IMR-90 (cell line): ENCODE measurements at regions not wholly inside any gene's neighbourhood (a gene's known extent, or its start where the extent isn't known, plus 50 kb on each side); places are given as distances from the start of the nearest gene placed in this dataset.

ENCODE experiments used
- ATAC-seq: fragments of 200-7000 bp; cut with Tn5 transposase; 2 replicates; pipeline ENCODE4 v1.9.1; 2020; ENCODE audit warnings: low read depth, mild to moderate bottlenecking, moderate library complexity
- BruUV-seq: library from RNA; stranded (reverse); fragments of 400-500 nt; replicated peaks from 2 replicates; lab custom pipeline; 2021; lab: Mats Ljungman, UMichigan
- CTCF ChIA-PET: fragments of 300-600 bp; formaldehyde crosslinking; extraction: SDS; loops from one replicate; lab custom pipeline; 2021; ENCODE audit warnings: antibody characterized with exemption; lab: Yijun Ruan, JAX
- POLR2A ChIA-PET: fragments of 300-600 bp; sonication (Branson Sonifier 250); formaldehyde crosslinking; loops from one replicate; lab custom pipeline; 2022; ENCODE audit warnings: antibody characterized with exemption; ENCODE audit not compliant: unreplicated experiment; lab: Charles Lee
- DNase-seq: peaks from one replicate; pipeline ENCODE4 v3.0.0; 2013
- H2AFZ ChIP-seq: replicated peaks from 2 replicates; pipeline ENCODE3; 2013; ENCODE audit warnings: low read length, mild to moderate bottlenecking; ENCODE audit not compliant: poor library complexity
- H2AK5ac ChIP-seq: 2 replicates; pipeline ENCODE4 v1.6.1; 2013; ENCODE audit warnings: low read depth, low read length, inconsistent platforms
- H2AK9ac ChIP-seq: replicated peaks from 2 replicates; pipeline ENCODE3; 2013; ENCODE audit warnings: mild to moderate bottlenecking, low read depth, low read length, moderate library complexity; ENCODE audit not compliant: poor library complexity
- H2BK120ac ChIP-seq: 2 replicates; pipeline ENCODE4 v1.6.1; 2013; ENCODE audit warnings: low read depth, low read length, inconsistent platforms
- H2BK15ac ChIP-seq: 3 replicates; pipeline ENCODE4 v1.6.1; 2013; ENCODE audit warnings: low read depth, low read length, inconsistent platforms
- H2BK20ac ChIP-seq: 2 replicates; pipeline ENCODE4 v1.6.1; 2013; ENCODE audit warnings: low read depth, mild to moderate bottlenecking, inconsistent platforms, low read length, moderate library complexity
- H2BK5ac ChIP-seq: 2 replicates; pipeline ENCODE4 v1.6.1; 2013; ENCODE audit warnings: mild to moderate bottlenecking, low read depth, low read length, inconsistent platforms; ENCODE audit not compliant: poor library complexity, severe bottlenecking
- H3K14ac ChIP-seq: replicated peaks from 2 replicates; pipeline ENCODE4 v1.6.1; 2013; ENCODE audit warnings: low read depth, low read length, inconsistent platforms
- H3K18ac ChIP-seq: 2 replicates; pipeline ENCODE4 v1.6.1; 2013; ENCODE audit warnings: low read depth, low read length, control low read depth
- H3K23ac ChIP-seq: 2 replicates; pipeline ENCODE4 v1.6.1; 2013; ENCODE audit warnings: low read depth, low read length, inconsistent platforms
- H3K27ac ChIP-seq: 2 replicates; pipeline ENCODE4 v1.5.1; 2013; ENCODE audit warnings: mild to moderate bottlenecking, control low read depth, low read length; ENCODE audit not compliant: insufficient read depth
- H3K27me3 ChIP-seq: 2 replicates; pipeline ENCODE4 v1.6.1; 2013; ENCODE audit warnings: low read length; ENCODE audit not compliant: control insufficient read depth, insufficient read depth
- H3K36me3 ChIP-seq: 2 replicates; pipeline ENCODE4 v1.6.1; 2013; ENCODE audit warnings: low read length, mixed read lengths; ENCODE audit not compliant: control insufficient read depth, insufficient read depth
- H3K4ac ChIP-seq: 2 replicates; pipeline ENCODE4 v1.6.1; 2013; ENCODE audit warnings: low read depth, low read length, inconsistent platforms
- H3K4me1 ChIP-seq: 2 replicates; pipeline ENCODE4 v1.6.1; 2013; ENCODE audit warnings: low read length, mixed read lengths; ENCODE audit not compliant: control insufficient read depth, insufficient read depth
- H3K4me2 ChIP-seq: 2 replicates; pipeline ENCODE4 v1.6.1; 2013; ENCODE audit warnings: low read depth, mild to moderate bottlenecking, control low read depth, low read length, moderate library complexity
- H3K4me3 ChIP-seq: 2 replicates; pipeline ENCODE4 v1.5.1; 2013; ENCODE audit warnings: low read depth, mild to moderate bottlenecking, control low read depth, low read length, moderate library complexity; ENCODE audit not compliant: insufficient read depth
- H3K56ac ChIP-seq: 2 replicates; pipeline ENCODE4 v1.6.1; 2013; ENCODE audit warnings: low read length, inconsistent platforms; ENCODE audit not compliant: insufficient read depth; ENCODE audit errors: extremely low read depth
- H3K79me1 ChIP-seq, 2 experiments: 2 replicates each; pipeline ENCODE4 v1.6.1; 2013; ENCODE audit warnings: low read length in 2 of 2, inconsistent platforms in 1 of 2, low read depth in 1 of 2
- H3K9ac ChIP-seq: 2 replicates; pipeline ENCODE4 v1.6.1; 2013; ENCODE audit warnings: low read depth, low read length, control low read depth
- H3K9me1 ChIP-seq: 2 replicates; pipeline ENCODE4 v1.6.1; 2013; ENCODE audit warnings: low read length, inconsistent platforms; ENCODE audit not compliant: insufficient read depth
- H3K9me3 ChIP-seq: 2 replicates; pipeline ENCODE4 v1.6.1; 2013; ENCODE audit warnings: low read length; ENCODE audit not compliant: control insufficient read depth, insufficient read depth
- H4K20me1 ChIP-seq: 2 replicates; pipeline ENCODE4 v1.6.1; 2013; ENCODE audit warnings: low read length, inconsistent platforms; ENCODE audit not compliant: insufficient read depth
- H4K5ac ChIP-seq: 2 replicates; pipeline ENCODE4 v1.6.1; 2013; ENCODE audit warnings: mild to moderate bottlenecking, low read depth, low read length, control low read depth
- H4K8ac ChIP-seq, 2 experiments: 2 replicates each; pipeline ENCODE4 v1.6.1; 2013; ENCODE audit warnings: low read depth in 2 of 2, low read length in 2 of 2, control low read depth in 1 of 2, inconsistent platforms in 1 of 2
- H4K91ac ChIP-seq: 2 replicates; pipeline ENCODE4 v1.6.1; 2013; ENCODE audit warnings: low read depth, low read length, inconsistent platforms; ENCODE audit not compliant: insufficient read depth
- BHLHE40 ChIP-seq: fragments of 150-350 bp; IDR thresholded peaks from 2 replicates; pipeline ENCODE4 v1.6.1; 2016; ENCODE audit warnings: mild to moderate bottlenecking, low read depth, low read length
- CHD1 ChIP-seq: IDR thresholded peaks from 2 replicates; pipeline ENCODE4 v1.6.1; 2012; ENCODE audit warnings: low read depth, low read length, improper control_type of control experiment
- CTCF ChIP-seq: conservative IDR thresholded peaks from 2 replicates; pipeline ENCODE4 v1.5.1; 2012; ENCODE audit warnings: mild to moderate bottlenecking, low read depth, low read length, improper control_type of control experiment
- MAFK ChIP-seq: IDR thresholded peaks from 2 replicates; pipeline ENCODE4 v1.6.1; 2012; ENCODE audit warnings: low read depth, low read length, improper control_type of control experiment
- MAZ ChIP-seq: IDR thresholded peaks from 2 replicates; pipeline ENCODE4 v1.6.1; 2012; ENCODE audit warnings: low read depth, mild to moderate bottlenecking, low read length, improper control_type of control experiment, moderate library complexity, borderline replicate concordance
- MXI1 ChIP-seq: IDR thresholded peaks from 2 replicates; pipeline ENCODE4 v1.6.1; 2012; ENCODE audit warnings: low read depth, mild to moderate bottlenecking, low read length, moderate library complexity, borderline replicate concordance
- NFE2L2 ChIP-seq: fragments of 150-350 bp; IDR thresholded peaks from 2 replicates; pipeline ENCODE4 v1.6.1; 2016; ENCODE audit warnings: low read depth, mild to moderate bottlenecking, low read length
- POLR2A ChIP-seq: IDR thresholded peaks from 2 replicates; pipeline ENCODE4 v1.6.1; 2012; ENCODE audit warnings: mild to moderate bottlenecking, low read depth, low read length
- RCOR1 ChIP-seq: IDR thresholded peaks from 2 replicates; pipeline ENCODE4 v1.6.1; 2012; ENCODE audit warnings: mild to moderate bottlenecking, low read length, improper control_type of control experiment; ENCODE audit not compliant: insufficient replicate concordance
- RFX5 ChIP-seq: IDR thresholded peaks from 2 replicates; pipeline ENCODE4 v1.8.0; 2012; ENCODE audit warnings: low read depth, mild to moderate bottlenecking, low read length, moderate library complexity
- SMC3 ChIP-seq: fragments of 150-350 bp; IDR thresholded peaks from 2 replicates; pipeline ENCODE4 v1.6.1; 2016; ENCODE audit warnings: low read depth, mild to moderate bottlenecking, antibody characterized with exemption, low read length, moderate library complexity
- dilution Hi-C: fragments of 300-500 bp; cut with HindIII; formaldehyde crosslinking; loops from one replicate; pipeline ENCODE4 v1.14.3; 2018; ENCODE audit warnings: low sequenced_read_pairs; ENCODE audit not compliant: unreplicated experiment
- in situ Hi-C: fragments of 300-500 bp; cut with MboI; formaldehyde crosslinking; loops from 3 replicates; pipeline ENCODE4 v1.14.3; 2019; ENCODE audit warnings: low sequenced_read_pairs, inconsistent platforms, mixed read lengths
- intact Hi-C: fragments of 100-400 bp; cut with micrococcal nuclease; formaldehyde crosslinking; loops from 2 replicates; pipeline ENCODE4 v1.10.0; 2022

- Histone ChIP-seq H3K27ac (no peak overlapping the region), H4K5ac (no peak overlapping the region), H4K91ac (no peak overlapping the region), H3K27me3 (no peaks in the 10 kb centered on the region), H2AK9ac (no peak overlapping the region), H3K9me3 (0 out of 2 replicates have a peak, but pooled peaks cover 9% of the 10 kb centered on the region), H2BK5ac (no peak overlapping the region), H2AFZ (no peak overlapping the region), H2AK5ac (no peak overlapping the region), H3K9ac (no peak overlapping the region), H3K14ac (no peak overlapping the region), H4K20me1 (no peaks in the 10 kb centered on the region), H2BK120ac (no peak overlapping the region), H3K56ac (no peak overlapping the region), H2BK20ac (no peak overlapping the region), H3K4me1 (no peaks in the 10 kb centered on the region), H3K79me1 (no peaks in the 10 kb centered on the region), H4K8ac (no peak overlapping the region), H3K9me1 (no peaks in the 10 kb centered on the region), H2BK15ac (no peak overlapping the region), H3K18ac (no peak overlapping the region), H3K36me3 (no peaks in the 10 kb centered on the region), H3K4ac (no peak overlapping the region), H3K4me3 (no peak overlapping the region), H3K4me2 (no peak overlapping the region), H3K23ac (no peak overlapping the region)
- ChIA-PET CTCF (no interaction called here), POLR2A (no interaction called here)
- in situ Hi-C loops: no loop called here
- DNase-seq: no peak
- no peak for TF ChIP-seq NFE2L2
- no peak for TF ChIP-seq SMC3
- TF ChIP-seq MAFK: no peak
- no peak for TF ChIP-seq RCOR1
- TF ChIP-seq MXI1: no peak
- TF ChIP-seq CTCF: no peak
- TF ChIP-seq CHD1: no peak
- no peak for TF ChIP-seq MAZ
- no peak for TF ChIP-seq POLR2A
- no peak for TF ChIP-seq RFX5
- no peak for TF ChIP-seq BHLHE40
- BruUV-seq: no TSS peak
- ATAC-seq: no peak
- dilution Hi-C loops: no loop called here
- intact Hi-C loops: no loop called here
These were observed 207.9 kb upstream of the RGPD4 start for GRCh38 chr2:107618769-107619168.
